ENCODE measurements at regions not wholly inside any gene's neighbourhood (a gene's known extent, or its start where the extent isn't known, plus 50 kb on each side); places are given as distances from the start of the nearest gene placed in this dataset.

- no peak overlapping the region for H3K4me3 ChIP-seq
- Mint-ChIP-seq H3K27ac (no peak overlapping the region), H3K9me3 (no peaks in the 10 kb centered on the region; the same call in 2 of the 3 replicates), H3K27me3 (ENCODE audit: insufficient read depth, low read depth, poor library complexity) (peaks cover 4% of the 10 kb centered on the region), H3K4me1 (peaks cover 19% of the 10 kb centered on the region), H3K36me3 (ENCODE audit: low read depth) (no peaks in the 10 kb centered on the region), H3K4me3 (no peak overlapping the region)
- no peaks in the 10 kb centered on the region for H3F3A ChIP-seq (replicated peaks; ENCODE audit: low read depth)
- H3K27me3 ChIP-seq (ENCODE audit: insufficient read depth) = no peaks in the 10 kb centered on the region
- no peak overlapping the region; the same call in 1 of the 2 replicates for H3K4me2 ChIP-seq
- H3K36me3 ChIP-seq (ENCODE audit: insufficient read depth) = no peaks in the 10 kb centered on the region
- H4K20me1 ChIP-seq (replicated peaks; ENCODE audit: insufficient read depth) = no peaks in the 10 kb centered on the region
- H3K27ac ChIP-seq (ENCODE audit: low read depth) = no peak overlapping the region
- TF ChIP-seq ZNF462 (CRISPR knock-in tag; IDR thresholded peaks at IDR 0.05) (no peak), POLR2AphosphoS5 (IDR thresholded peaks at IDR 0.05; ENCODE audit: low read depth) (no peak), EZH2phosphoT487 (IDR thresholded peaks at IDR 0.05; ENCODE audit: unreplicated experiment) (no peak), REST (IDR thresholded peaks at IDR 0.05; ENCODE audit: unreplicated experiment) (no peak), JUNB (IDR thresholded peaks at IDR 0.05; ENCODE audit: unreplicated experiment) (no peak), CTCF (conservative IDR thresholded peaks at IDR 0.05; ENCODE audit: low read depth in 2 of 2) (no peak), NANOG (IDR thresholded peaks at IDR 0.05; ENCODE audit: borderline replicate concordance) (no peak), CREB1 (CRISPR knock-in tag; IDR thresholded peaks at IDR 0.05; ENCODE audit: low read depth) (no peak), EZH2 (IDR thresholded peaks at IDR 0.05; ENCODE audit: low read depth, unreplicated experiment) (no peak), ZNF114 (CRISPR knock-in tag; IDR thresholded peaks at IDR 0.05) (no peak), ZNF331 (CRISPR knock-in tag; IDR thresholded peaks at IDR 0.05; ENCODE audit: low read depth) (no peak), ETS1 (IDR thresholded peaks at IDR 0.05) (no peak), STAT1 (IDR thresholded peaks at IDR 0.05; ENCODE audit: unreplicated experiment) (no peak)
- H3K79me2 ChIP-seq (replicated peaks; ENCODE audit: insufficient read depth) = no peaks in the 10 kb centered on the region
- ATAC-seq (no peak), DNase-seq (ENCODE audit: low spot score) (no peak)
- H2AFZ ChIP-seq = no peak overlapping the region
- H3K4me1 ChIP-seq (ENCODE audit: insufficient read depth) = no peaks in the 10 kb centered on the region
- H3K9me2 ChIP-seq (ENCODE audit: insufficient read depth) = peaks cover 10% of the 10 kb centered on the region; the same call in 1 of the 2 replicates
Observed at GRCh38 chr5:38115318-38115827, 143.0 kb upstream of the EGFLAM start.
